Brain microvascular endothelial cell (primary cell): ENCODE measurements at regions not wholly inside any gene's neighbourhood (a gene's known extent, or its start where the extent isn't known, plus 50 kb on each side); places are given as distances from the start of the nearest gene placed in this dataset.
A peak's percentile ranks its signal among the peaks of the same experiment; 100 is the strongest.

ENCODE experiments used
- DNase-seq: peaks from one replicate; pipeline ENCODE4 v3.0.0-alpha.2; 2020
- H3K27ac ChIP-seq: fragments of 250-450 bp; sonication (Bioruptor Pico); 2 replicates; pipeline ENCODE4 v1.5.1; 2020; ENCODE audit warnings: mild to moderate bottlenecking, moderate library complexity
- H3K27me3 ChIP-seq: fragments of 250-450 bp; sonication (Bioruptor Pico); replicated peaks from 2 replicates; pipeline ENCODE4 v1.5.1; 2020; ENCODE audit warnings: mild to moderate bottlenecking
- H3K36me3 ChIP-seq: fragments of 250-450 bp; sonication (Bioruptor Pico); replicated peaks from 2 replicates; pipeline ENCODE4 v1.5.1; 2020; ENCODE audit warnings: mild to moderate bottlenecking
- H3K4me3 ChIP-seq: 2 replicates; pipeline ENCODE4 v1.5.1; 2011; ENCODE audit warnings: low read depth, mild to moderate bottlenecking, control low read depth, low read length, moderate library complexity
- CTCF ChIP-seq: IDR thresholded peaks from 2 replicates; pipeline ENCODE4 v1.5.1; 2011; ENCODE audit warnings: low read depth, mild to moderate bottlenecking, moderate library complexity, low read length, control low read depth, inconsistent platforms; ENCODE audit errors: missing control alignments
- in situ Hi-C: cut with HindIII; loops from 2 replicates; pipeline ENCODE4 v1.10.0; 2017; ENCODE audit warnings: low sequenced_read_pairs, low pct_ligation_motif_present

- in situ Hi-C loops: no loop called here
- Histone ChIP-seq H3K27me3 (no peaks in the 10 kb centered on the region), H3K27ac (no peak overlapping the region), H3K36me3 (no peaks in the 10 kb centered on the region), H3K4me3 (no peak overlapping the region)
- no peak for DNase-seq
- TF ChIP-seq CTCF: no peak
Observed at GRCh38 chr5:158524070-158524469, 575.6 kb downstream of the EBF1 start.

DNA sequence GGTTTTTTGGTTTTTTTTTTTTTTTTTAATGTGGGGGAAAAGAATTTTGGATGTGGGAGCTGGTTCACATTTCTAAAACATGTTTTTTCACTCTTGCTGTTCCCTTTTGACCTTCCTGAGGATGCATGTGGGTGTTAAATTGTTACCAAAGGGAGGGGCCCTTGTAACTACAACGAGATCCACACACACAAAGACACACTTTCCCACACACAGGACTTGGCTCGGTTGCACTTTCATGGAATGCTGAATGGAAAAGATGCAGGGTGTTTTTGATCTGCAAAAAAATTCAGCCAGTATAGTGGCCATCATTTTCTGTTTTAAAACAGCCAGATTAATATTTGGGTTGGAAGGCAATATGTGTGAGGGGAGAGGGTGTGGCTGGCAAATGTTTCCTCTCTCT lies 576.9 kb downstream of the EBF1 start:
- Histone ChIP-seq H3K36me3 (no peaks in the 10 kb centered on the region), H3K4me3 (no peak overlapping the region), H3K27ac (no peak overlapping the region), H3K27me3 (no peaks in the 10 kb centered on the region)
- no peak for DNase-seq
- TF ChIP-seq CTCF: no peak
- in situ Hi-C loops: no loop called here

GRCh38 chr5:158521995-158522394 lies 577.7 kb downstream of the EBF1 start:
- H3K4me3 ChIP-seq: no peak overlapping the region
- H3K27ac ChIP-seq: no peak overlapping the region
- in situ Hi-C loops: no loop called here
- H3K27me3 ChIP-seq: no peaks in the 10 kb centered on the region
- H3K36me3 ChIP-seq: no peaks in the 10 kb centered on the region
- DNase-seq: peak; percentile 4
- TF ChIP-seq CTCF: no peak

GRCh38 chr5:158519433-158520021 lies 580.2 kb downstream of the EBF1 start:
- in situ Hi-C loops: no loop called here

GRCh38 chr5:158516521-158516920 lies 583.2 kb downstream of the EBF1 start:
- Histone ChIP-seq H3K27me3 (no peaks in the 10 kb centered on the region), H3K36me3 (no peaks in the 10 kb centered on the region), H3K27ac (no peak overlapping the region), H3K4me3 (no peak overlapping the region)
- in situ Hi-C loops: no loop called here
- DNase-seq: no peak
- TF ChIP-seq CTCF: no peak

More at GRCh38 chr5:158519433-158520021, 580.2 kb downstream of the EBF1 start:
- TF ChIP-seq CTCF: no peak
- Histone ChIP-seq H3K27me3 (no peaks in the 10 kb centered on the region), H3K36me3 (no peaks in the 10 kb centered on the region), H3K27ac (no peak overlapping the region), H3K4me3 (no peak overlapping the region)
- DNase-seq: no peak

DNA sequence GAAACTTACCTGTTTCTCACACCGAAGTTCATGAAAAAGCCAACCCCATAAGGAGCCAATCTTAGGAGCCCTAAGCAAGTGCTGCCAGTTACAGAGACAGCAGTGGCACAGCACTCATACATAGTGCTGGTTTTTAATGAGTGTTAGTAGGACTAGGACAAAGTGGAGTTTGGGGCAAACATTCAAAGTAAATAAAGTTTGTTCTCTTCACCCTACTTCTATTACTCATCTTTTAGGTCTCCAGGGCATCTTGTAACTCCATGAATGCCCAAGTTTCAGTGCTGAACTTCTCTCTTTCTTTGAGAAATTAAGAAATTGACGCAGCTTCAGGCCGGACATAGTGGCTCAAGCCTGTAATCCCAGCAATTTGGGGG lies 584.7 kb downstream of the EBF1 start:
- Histone ChIP-seq H3K27me3 (no peaks in the 10 kb centered on the region), H3K36me3 (no peaks in the 10 kb centered on the region), H3K4me3 (no peak overlapping the region), H3K27ac (peak overlapping the region; percentile 43)
- no peak for DNase-seq
- TF ChIP-seq CTCF: no peak
- in situ Hi-C loops: no loop called here
